Superior temporal gyrus (tissue), 1 donor: ENCODE measurements at regions not wholly inside any gene's neighbourhood (a gene's known extent, or its start where the extent isn't known, plus 50 kb on each side); places are given as distances from the start of the nearest gene placed in this dataset.
"Not testable (repeated sequence)": the region's sequence is repeated elsewhere in the genome, so short reads cannot be mapped to it uniquely, and the experiment has no call there.

Source experiments
- DNase-seq: peaks from one replicate; pipeline ENCODE4 v3.0.0-alpha.2; 2016; ENCODE audit errors: extremely low spot score

DNA sequence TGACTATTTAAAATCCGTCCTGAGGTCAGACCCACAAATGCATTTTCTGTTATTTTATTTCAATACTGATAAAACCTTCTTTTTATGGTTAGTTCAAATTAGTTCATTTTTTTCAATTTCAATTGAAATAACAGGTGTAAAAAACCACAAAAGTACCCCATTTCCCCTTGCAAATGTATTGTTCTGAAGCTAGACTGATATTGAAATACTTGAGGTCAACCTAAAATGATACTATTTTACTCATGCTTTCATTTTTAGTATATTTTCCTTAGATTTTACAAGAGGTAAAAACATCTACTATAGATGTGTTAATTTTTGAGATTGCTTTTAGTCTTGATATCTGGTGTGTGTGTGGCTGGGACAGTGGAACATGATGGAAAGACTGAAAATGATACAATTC is 2237.8 kb downstream of the ARAP2 start:
- DNase-seq: not testable (repeated sequence)

DNA sequence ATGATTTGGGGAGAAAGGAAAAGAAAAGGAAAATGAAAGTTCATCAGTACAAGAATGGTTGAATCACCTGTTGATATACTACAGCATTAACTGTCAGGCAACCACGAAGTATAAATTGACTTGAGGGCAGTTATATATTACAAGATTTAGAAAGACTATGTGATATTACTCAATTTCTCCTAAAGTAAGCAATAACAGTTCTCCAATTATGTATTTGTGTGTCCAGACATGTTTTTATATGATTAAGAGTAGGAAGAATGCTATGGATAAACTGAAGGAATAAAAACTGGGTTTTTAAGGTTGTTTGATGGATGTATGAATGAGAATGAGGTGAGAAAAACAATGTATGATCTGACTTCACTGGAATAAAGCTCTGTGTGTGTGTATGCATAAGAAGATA is 2234.4 kb downstream of the ARAP2 start:
- DNase-seq: no peak

DNA sequence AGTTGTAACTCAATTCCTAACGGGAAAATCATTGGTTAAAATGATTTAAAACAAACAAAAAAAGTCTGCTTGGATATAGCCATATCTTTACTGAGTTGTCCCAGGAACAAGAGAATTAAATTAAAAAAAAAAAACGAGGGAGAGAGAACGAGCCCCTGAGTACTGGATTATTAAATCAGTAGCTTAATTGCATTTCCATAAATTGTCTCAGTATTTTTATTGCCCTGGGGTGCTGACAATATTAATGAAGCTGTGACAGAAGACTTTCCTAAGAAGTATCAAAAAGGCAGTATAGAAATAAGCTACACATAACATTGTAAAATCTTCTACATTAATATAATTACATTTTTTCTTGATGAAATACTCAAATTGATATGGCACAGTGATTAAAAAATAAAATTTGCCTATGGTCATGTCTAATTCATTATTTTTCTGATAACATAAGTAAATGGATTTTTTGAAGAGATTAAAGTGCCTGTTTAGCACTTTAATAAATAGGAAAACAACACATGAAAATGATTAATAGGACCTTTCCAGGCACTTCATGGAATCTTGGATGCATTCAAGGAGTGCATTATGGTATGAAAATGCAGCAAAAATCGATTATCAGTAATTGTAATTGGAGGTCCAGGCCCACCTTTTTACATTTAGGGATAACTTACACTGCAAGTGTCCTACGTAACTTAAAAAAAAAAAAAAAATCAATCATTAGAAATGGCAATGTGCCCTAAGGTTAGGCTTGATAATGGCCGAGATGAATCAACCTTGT is 2233.4 kb downstream of the ARAP2 start:
- no peak for DNase-seq

DNA sequence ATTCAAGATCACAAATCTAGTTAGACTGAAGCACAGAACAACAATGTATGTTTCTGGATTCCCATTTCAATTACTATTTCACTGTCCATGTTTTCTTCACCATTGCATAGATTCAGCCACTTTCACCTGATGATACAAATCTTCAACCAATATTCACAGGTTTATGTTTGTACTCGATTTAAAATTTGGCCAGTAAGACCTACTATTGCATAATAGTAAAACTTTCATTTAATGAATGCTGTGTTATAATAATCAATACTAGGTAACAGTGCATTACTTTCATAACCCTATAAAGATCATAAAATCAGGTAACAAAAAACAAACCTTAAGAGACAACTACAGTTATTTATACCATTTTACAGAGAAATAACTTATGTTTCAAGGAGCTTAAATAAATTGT is 2209.1 kb downstream of the ARAP2 start:
- DNase-seq: no peak

DNA sequence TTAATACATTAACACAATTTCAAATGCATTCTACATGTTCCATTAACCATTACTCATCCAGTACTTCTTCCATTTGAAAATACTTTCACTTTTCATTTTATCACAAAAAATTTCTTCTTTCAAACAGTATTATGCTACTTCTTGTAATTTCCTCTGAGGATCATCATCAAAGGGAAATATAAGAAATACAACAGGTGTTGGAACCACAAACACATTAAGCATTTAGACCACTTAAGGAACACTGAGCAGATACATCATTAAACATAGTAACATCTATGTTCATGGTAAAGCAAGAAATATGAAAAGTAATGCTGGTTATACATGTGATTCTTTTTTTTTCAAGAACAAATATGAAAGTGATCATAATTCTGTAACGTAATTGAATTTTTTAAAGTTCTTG is 2207.0 kb downstream of the ARAP2 start:
- DNase-seq: no peak

DNA sequence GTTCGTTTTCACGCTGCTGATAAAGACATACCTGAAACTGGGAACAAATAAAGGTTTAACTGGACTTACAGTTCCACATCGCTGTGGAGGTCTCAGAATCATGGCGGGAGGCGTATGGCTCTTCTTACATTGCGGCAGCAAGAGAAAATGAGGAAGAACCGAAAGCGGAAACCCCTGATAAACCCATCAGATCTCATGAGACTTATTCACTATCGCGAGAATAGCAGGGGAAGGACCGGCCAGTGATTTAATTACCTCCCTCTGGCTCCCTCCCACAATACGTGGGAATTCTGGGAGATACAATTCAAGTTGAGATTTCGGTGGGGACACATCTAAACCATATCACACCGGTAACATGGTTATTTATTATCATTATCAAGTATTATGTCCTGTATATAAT is 2204.5 kb downstream of the ARAP2 start:
- DNase-seq: no peak

DNA sequence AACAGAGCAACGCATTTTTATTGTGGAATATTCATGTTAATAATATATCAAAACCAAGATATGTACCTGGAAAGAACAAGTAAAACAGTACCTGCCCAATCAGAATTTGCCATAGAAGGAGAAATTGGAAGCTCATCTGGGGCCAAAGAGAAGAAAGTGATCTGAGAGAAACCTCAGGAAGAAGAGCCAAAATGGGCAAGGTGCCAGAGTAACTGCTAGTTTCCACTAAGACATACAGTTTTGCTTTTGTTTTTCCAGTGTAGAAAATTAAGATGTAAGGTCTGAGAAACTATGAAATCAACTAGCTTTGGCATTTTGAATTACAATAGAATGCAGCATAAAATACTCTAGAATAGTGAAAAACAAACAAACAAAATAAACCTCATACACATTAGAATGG is 2201.2 kb downstream of the ARAP2 start:
- DNase-seq: no peak

DNA sequence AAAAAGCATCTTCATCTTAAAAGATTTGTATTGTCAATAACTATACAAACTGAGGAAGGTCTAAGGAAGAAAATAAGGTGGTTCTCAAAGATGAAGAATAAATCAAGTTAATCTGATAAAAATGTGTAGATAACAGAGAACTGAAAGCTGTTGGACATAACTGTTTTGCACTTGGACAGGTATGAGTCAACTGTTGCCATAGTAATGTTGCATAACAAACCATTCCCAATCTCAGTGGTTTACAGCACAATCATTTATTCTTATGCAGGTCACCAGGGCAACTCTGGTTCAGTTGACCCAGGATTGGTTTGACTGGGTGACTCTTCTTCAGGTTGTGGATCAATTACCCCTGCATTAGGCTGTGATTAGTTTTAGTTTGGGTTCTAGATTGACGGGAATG is 2197.7 kb downstream of the ARAP2 start:
- no peak for DNase-seq

DNA sequence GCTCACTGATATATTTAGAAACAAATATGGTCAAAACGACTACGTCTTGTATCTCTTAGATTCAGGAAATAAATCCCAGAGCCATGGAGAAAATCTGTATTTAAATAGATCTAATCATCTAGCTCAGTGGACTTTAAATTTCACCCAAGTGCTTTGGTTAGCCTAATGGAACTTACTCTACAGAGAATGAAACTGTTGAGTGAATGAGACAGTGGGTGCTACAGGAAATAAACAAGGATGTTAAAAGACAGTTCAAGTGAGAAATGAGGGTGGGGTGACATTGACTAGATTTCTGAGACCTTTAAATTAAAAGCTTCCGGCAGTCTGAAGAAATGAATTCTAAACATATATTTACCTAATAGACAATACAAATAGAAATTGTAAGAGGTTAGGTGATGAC is 2197.0 kb downstream of the ARAP2 start:
- DNase-seq: no peak

DNA sequence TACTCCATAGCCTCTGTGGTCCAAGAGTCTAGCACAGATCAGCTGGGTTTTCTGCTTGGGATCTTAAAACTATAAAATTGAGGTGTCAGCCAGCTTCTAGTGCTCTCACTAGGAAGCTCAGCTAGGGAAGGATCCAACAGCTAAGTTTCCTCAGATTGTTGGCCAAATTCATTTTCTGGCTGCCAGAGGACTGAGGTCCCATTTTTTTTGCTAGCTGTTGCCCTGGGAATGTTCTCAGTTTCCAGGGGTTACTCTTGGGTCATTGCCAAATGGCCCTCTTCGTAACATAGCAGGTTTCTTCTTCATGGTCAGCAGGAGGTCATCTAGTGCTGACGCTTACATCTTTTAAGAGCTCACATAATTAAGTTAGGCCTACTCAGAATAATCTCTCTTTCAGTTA is 2178.2 kb downstream of the ARAP2 start:
- no peak for DNase-seq

DNA sequence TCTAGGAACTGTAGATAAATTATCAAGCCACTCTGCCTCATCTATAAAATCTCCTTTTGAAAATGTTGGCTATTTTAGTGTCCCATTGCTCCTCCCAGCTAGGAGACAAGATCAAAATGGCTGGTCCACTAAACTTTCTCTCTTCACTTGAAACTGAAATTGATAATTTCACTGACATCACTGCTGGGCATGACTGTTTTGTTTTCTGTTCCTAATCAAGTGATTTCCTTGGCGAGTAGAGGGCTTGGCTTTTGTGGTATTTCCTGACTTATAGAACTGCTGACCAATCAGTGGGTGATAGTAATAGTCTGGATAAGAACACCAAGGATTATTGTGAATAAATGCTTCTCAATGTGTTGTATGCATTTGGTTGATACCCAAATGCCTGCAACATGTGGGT is 2152.9 kb downstream of the ARAP2 start:
- DNase-seq: no peak

DNA sequence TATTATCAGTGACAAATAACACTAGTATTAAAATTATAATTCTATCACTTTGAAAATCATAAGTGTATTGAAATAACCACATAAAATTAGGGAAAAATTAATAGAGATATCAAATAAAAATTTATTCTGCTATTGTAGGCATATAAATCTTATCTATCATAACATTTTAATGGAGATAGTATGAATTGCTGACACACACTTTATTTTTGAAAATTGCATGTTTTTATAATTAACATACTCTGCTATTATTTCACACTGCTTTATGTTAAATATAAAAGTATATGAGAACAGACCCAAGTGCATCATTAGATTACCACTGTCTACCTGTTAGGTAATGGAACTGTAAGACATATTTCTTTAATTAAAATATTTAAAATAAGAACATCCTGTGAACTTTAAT is 2150.2 kb downstream of the ARAP2 start:
- DNase-seq: no peak

DNA sequence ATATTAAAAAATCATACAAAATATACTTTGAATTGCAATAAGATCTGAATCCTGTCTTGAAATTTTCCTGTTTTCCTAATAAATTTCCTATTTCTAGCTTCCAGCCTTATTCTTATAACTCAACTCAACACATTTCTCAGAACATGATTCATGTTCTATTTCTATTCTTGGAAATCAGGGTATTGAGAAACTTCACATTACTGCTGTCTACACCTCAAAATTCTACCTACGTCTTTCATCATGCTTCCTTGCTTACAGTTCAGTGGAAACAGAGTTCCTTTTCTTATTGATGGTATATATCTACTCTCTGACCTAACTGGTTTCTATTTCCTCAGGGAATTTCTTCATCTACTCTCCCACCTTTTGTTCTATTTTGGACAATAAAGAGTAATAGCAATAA is 2139.0 kb downstream of the ARAP2 start:
- no peak for DNase-seq

DNA sequence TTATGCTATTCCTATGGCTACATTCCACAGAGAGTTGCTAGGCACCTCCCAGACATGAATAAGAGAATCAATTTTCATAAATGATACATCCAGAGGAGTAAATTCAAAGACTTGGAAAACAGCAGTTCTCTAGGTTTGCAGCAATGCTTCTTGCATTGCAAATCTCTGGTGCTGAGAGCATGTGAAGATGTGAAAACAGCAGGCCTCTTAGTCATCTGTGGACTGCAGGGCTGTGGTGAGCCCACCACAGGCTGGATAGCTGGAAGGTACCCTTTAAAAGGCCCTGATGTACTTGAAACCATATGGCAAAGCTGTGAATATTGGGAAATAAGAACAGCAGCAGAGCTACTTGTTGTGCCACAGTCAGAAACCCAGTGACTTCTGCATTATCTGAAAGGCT is 2135.9 kb downstream of the ARAP2 start:
- DNase-seq: no peak

DNA sequence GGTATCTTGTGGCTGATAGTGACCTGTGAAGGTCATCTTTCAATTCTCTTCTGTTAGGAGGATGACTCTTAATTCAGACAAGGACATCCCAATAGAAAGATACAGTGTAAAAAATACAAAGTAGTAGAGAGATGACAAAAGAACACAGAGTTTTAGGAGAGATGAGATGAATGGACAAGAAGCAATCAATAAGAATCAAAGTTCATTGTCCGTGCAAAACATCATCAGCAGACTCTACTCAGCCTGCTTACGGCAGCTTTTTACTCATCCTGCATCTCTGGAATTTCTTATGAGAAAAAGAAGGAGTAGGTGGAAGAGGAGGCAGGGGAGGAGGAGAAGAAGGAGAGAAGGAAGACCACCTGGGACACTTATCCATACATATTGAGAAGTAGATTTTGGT is 2131.7 kb downstream of the ARAP2 start:
- no peak for DNase-seq

DNA sequence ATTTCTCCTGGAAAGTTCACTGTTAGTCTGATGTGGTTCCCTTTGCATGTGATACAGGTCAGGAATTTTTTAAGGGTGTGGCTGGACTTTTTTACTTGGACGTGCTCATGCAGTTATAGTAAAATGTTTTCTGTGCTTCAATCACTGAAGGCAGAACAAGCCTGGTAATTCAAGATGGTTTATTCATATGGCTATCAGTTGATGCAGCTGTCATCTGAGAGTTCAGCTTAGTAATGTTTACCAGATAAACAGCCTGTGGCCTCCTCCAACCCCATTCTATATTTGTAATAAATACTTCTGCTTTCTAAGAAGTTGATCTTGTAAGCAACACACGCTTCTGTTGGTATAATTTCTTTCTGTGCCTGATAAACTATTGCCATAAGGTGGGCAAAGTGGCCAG is 2105.9 kb downstream of the ARAP2 start:
- no peak for DNase-seq

DNA sequence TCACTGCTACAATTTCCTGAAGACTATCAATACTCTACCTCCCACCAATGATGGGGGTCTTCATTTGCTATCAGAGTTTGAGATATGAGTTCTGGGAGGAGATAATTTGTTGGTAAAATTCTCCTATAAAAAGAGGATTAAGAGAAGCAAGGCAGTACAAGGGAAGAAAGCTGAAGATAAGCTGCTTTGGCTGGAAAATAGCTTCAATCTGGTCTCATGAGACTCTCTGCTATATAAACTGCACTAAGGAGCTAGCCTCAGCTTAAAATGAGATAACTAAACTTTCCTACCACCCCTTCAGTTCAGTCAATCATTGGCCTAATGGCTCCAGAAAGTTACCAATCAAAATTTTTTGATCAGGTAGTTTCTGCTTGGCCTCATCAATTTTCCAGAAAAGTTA is 2105.0 kb downstream of the ARAP2 start:
- no peak for DNase-seq

DNA sequence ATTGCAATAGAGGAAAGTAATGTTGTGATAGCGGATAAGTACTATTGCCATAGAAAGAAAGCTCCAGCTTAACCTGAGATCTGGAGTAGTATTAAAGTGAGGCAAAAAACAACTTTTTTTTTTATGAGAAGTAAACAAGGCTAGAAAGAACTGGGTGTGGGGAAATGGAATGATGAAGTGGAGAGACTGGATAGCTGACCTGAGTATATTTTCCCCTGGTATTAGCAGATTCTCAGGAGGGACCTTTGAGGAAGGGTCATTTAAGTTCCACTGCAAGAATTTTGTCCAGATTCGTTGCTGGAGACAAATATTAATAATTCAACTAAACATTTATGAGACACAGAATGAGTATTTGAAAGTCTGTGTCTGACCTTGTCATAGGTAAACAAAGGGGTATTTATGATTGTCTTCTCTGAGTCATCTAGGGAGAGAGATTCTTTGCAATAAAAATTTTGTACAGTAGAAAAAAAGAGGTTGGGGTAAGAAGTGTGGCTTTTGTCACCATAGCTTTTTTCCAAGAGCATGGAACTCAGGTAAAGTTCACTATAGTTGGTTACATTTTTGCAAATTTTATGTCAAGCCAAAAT is 2095.9 kb downstream of the ARAP2 start:
- no peak for DNase-seq

DNA sequence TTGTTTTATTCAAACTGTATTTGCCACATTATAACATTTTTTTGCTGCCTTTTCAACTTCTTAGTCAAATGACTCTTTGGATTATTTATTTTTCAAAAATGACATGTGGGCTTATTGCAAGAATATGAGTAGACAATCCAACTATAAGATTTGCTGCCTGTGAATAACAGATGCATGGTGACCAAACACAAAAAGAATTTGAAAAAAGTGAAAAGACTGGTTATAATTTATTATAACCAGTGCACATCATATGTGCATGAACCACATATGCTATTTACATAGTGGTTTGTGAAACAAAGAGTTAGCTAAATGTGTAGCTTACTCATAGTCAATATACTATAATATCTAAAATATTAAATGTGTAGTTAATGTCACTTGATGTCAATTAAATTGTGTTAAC is 2086.8 kb downstream of the ARAP2 start:
- DNase-seq: no peak

DNA sequence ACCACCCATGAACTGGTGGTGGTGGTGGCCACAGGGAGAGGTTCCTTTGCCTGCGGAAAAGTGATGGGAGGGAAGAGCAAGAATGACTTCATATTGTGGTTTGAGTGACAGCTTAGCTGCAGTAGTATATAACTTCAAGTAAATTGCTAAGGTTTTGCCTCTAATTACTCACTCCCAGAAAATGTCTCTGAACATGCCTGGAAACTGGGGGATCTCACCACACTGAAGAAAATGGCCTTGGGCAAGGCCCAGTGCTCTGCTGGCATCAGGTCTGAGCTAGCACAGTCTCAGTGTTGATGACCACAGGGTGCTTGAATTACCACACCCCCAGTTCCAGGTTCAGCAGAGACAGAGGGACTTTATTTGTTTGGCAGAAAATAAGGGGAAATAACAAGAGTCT is 2085.4 kb downstream of the ARAP2 start:
- DNase-seq: no peak

DNA sequence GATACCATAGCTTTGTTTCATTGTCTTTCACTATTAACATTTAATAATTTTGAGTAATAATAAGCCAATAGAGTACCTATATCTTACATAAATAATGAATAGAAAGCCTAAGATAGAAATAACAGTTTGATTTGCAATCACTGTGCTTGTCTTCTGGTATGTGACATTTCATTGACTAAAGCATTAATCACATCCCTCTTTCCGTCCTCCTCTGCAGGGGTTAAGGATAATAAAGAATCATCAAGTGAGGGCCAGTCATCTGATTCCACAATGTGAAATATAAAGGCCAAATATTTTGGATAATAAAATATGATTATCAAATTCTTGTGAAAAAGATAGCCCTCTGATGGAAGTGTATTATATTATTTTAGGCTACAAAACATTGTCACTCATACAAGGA is 2073.4 kb downstream of the ARAP2 start:
- no peak for DNase-seq

DNA sequence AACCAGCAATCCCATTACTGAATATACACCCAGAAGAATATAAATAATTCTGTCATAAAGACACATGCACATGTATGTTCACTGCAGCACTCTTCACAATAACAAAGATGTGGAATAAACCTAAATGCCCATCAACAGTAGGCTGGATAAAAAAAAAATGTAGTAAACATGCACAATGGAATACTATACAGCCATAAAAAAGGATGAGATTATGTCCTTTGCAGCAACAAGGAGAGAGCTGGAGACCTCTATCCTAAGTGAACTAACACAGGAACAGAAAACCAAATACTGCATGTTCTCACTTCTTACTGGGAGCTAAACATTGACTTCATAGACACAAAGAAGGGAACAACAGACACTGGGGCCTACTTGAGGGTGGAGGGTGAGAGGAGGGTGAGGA is 2067.7 kb downstream of the ARAP2 start:
- DNase-seq: no peak

DNA sequence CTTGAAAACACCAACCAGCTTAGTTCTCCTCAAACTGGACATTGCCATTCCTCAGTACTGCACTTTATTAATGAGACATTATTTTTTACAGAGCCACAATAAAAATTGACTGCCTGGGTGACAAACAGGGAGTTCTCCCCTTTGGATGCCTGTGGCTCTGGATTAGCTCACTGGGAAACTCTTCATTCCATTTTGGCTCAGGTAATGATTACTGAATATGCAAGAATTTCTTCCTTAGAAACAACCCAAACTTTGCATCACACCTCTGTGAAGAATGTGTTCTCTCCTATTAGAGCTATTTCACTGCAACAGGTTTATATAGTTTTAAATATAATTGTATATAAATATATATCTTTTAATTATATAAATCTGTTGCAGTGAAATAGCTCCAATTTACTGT is 2065.8 kb downstream of the ARAP2 start:
- no peak for DNase-seq

DNA sequence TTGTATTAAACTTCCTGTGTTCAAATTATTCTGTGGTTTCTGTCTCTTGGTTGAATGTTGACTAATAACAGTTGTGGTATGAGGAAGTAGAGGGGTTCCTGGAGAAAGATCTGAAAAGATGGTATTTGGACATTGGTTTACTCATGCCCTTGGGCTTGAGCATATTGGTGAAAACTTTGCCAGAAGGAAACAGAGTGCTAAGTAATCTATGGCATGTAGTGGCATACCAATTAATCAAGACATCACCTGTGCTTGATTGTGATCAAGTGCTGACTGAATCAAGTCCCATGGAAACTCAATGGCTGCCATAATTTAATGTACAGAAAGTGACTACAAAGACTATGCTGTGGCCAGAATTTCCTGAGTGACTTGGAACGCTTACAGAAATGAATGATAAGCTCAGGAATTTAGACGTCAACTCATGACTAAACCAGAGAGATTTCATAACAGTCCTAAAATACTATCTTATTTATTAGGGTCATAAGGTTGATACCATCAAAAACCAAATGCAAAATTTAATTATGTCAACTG is 2062.9 kb downstream of the ARAP2 start:
- no peak for DNase-seq
